ENCODE measurements at regions not wholly inside any gene's neighbourhood (a gene's known extent, or its start where the extent isn't known, plus 50 kb on each side); places are given as distances from the start of the nearest gene placed in this dataset.

- in situ Hi-C loops (cut with HindIII; ENCODE audit: low pct_unique_long_range_greater_than_20kb, low sequenced_read_pairs) (no loop called here), intact Hi-C loops (cut with micrococcal nuclease; ENCODE audit: unreplicated experiment) (no loop called here)
- DNase-seq (ENCODE audit: low read depth, low spot score) (no peak), ATAC-seq (no peak)
- TF ChIP-seq TCF7L2 (IDR thresholded peaks at IDR 0.05; ENCODE audit: low read depth, low read length) (no peak), CTCF (IDR thresholded peaks at IDR 0.05) (no peak), SIN3A (IDR thresholded peaks at IDR 0.05; ENCODE audit: borderline replicate concordance, insufficient read depth, low read depth, low read length) (no peak), POLR2AphosphoS5 (IDR thresholded peaks at IDR 0.05; ENCODE audit: low read depth, low read length) (no peak)
- TF ChIP-seq, protein P1, sequence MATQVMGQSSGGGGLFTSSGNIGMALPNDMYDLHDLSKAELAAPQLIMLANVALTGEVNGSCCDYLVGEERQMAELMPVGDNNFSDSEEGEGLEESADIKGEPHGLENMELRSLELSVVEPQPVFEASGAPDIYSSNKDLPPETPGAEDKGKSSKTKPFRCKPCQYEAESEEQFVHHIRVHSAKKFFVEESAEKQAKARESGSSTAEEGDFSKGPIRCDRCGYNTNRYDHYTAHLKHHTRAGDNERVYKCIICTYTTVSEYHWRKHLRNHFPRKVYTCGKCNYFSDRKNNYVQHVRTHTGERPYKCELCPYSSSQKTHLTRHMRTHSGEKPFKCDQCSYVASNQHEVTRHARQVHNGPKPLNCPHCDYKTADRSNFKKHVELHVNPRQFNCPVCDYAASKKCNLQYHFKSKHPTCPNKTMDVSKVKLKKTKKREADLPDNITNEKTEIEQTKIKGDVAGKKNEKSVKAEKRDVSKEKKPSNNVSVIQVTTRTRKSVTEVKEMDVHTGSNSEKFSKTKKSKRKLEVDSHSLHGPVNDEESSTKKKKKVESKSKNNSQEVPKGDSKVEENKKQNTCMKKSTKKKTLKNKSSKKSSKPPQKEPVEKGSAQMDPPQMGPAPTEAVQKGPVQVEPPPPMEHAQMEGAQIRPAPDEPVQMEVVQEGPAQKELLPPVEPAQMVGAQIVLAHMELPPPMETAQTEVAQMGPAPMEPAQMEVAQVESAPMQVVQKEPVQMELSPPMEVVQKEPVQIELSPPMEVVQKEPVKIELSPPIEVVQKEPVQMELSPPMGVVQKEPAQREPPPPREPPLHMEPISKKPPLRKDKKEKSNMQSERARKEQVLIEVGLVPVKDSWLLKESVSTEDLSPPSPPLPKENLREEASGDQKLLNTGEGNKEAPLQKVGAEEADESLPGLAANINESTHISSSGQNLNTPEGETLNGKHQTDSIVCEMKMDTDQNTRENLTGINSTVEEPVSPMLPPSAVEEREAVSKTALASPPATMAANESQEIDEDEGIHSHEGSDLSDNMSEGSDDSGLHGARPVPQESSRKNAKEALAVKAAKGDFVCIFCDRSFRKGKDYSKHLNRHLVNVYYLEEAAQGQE (IDR thresholded peaks at IDR 0.05; ENCODE audit: insufficient read depth in 1 of 2, low read depth in 2 of 2, low read length in 1 of 2), result no peak
- Histone ChIP-seq H3K36me3 (ENCODE audit: control insufficient read depth, insufficient read depth, low read length) (no peaks in the 10 kb centered on the region), H3K27ac (ENCODE audit: low read length) (no peak overlapping the region), H3K27me3 (ENCODE audit: control insufficient read depth, insufficient read depth, low read length) (no peaks in the 10 kb centered on the region; the same call in 1 of the 2 replicates), H3K4me3 (ENCODE audit: low read depth in 2 of 2, low read length in 2 of 2) (no peak overlapping the region), H3K9me3 (ENCODE audit: control insufficient read depth, insufficient read depth, low read depth, low read length) (no peaks in the 10 kb centered on the region), H3K4me1 (ENCODE audit: control insufficient read depth, insufficient read depth, low read length) (no peaks in the 10 kb centered on the region)
- ChIA-PET POLR2A (no interaction called here), CTCF (no interaction called here)
- no TSS peak for BruUV-seq (replicated peaks)
Observed at GRCh38 chr2:15762449-15762848, 170.8 kb downstream of the DDX1 start.

GRCh38 chr2:15763106-15763821, 171.6 kb downstream of the DDX1 start:
- Histone ChIP-seq H3K4me1 (ENCODE audit: control insufficient read depth, insufficient read depth, low read length) (no peaks in the 10 kb centered on the region; the same call in 1 of the 2 replicates), H3K9me3 (ENCODE audit: control insufficient read depth, insufficient read depth, low read depth, low read length) (no peaks in the 10 kb centered on the region), H3K4me3 (ENCODE audit: low read depth in 2 of 2, low read length in 2 of 2) (no peak overlapping the region), H3K36me3 (ENCODE audit: control insufficient read depth, insufficient read depth, low read length) (no peaks in the 10 kb centered on the region), H3K27ac (ENCODE audit: low read length) (no peak overlapping the region), H3K27me3 (ENCODE audit: control insufficient read depth, insufficient read depth, low read length) (no peaks in the 10 kb centered on the region; the same call in 1 of the 2 replicates)
- CTCF ChIA-PET, result no interaction called here
- ATAC-seq (no peak), DNase-seq (ENCODE audit: low read depth, low spot score) (no peak)
- intact Hi-C loops (cut with micrococcal nuclease; ENCODE audit: unreplicated experiment), result no loop called here
- no peak for TF ChIP-seq POLR2AphosphoS5 (IDR thresholded peaks at IDR 0.05; ENCODE audit: low read depth, low read length)
- POLR2A ChIA-PET, result no interaction called here
- in situ Hi-C loops (cut with HindIII; ENCODE audit: low pct_unique_long_range_greater_than_20kb, low sequenced_read_pairs), result no loop called here
- BruUV-seq (replicated peaks), result no TSS peak
